ENCODE measurements at regions not wholly inside any gene's neighbourhood (a gene's known extent, or its start where the extent isn't known, plus 50 kb on each side); places are given as distances from the start of the nearest gene placed in this dataset.
A peak's percentile ranks its signal among the peaks of the same experiment; 100 is the strongest.

- no peak overlapping the region for H3K27ac Mint-ChIP-seq
- no peak overlapping the region for H3K4me3 Mint-ChIP-seq
Measured at GRCh38 chr1:79874289-79874688, 867.8 kb upstream of the ADGRL4 start.

GRCh38 chr1:79859212-79859948 is 852.9 kb upstream of the ADGRL4 start:
- intact Hi-C loops (cut with micrococcal nuclease): no loop called here
- TF ChIP-seq CTCF (IDR thresholded peaks at IDR 0.05): no peak
- H3K4me1 ChIP-seq (ENCODE audit: control insufficient read depth in 1 of 2, insufficient read depth in 2 of 2, low read length in 2 of 2): no peaks in the 10 kb centered on the region
- H3K4me1 Mint-ChIP-seq: no peaks in the 10 kb centered on the region
- H4K20me1 ChIP-seq (ENCODE audit: insufficient read depth, low read length): no peaks in the 10 kb centered on the region
- no peak overlapping the region for H3K9ac ChIP-seq (ENCODE audit: insufficient read depth, low read length, poor library complexity, severe bottlenecking)
- no peaks in the 10 kb centered on the region for H3K36me3 ChIP-seq (replicated peaks in 1 of 2; ENCODE audit: control insufficient read depth in 1 of 2, insufficient read depth in 2 of 2, low read length in 2 of 2)
- peaks cover 12 to 18% of the 10 kb centered on the region in 2 donors for H3K9me3 ChIP-seq (replicated peaks in 1 of 2; ENCODE audit: control insufficient read depth in 1 of 2, insufficient read depth in 1 of 2, low read length in 2 of 2)
- no peaks in the 10 kb centered on the region for H3K79me2 ChIP-seq (ENCODE audit: insufficient read depth, low read length)
- no peak overlapping the region for H2AFZ ChIP-seq (ENCODE audit: insufficient read depth, low read depth, low read length, poor library complexity, severe bottlenecking)
- no peaks in the 10 kb centered on the region for H3K36me3 Mint-ChIP-seq
- H3K4me2 ChIP-seq (replicated peaks; ENCODE audit: extremely low read depth, low read length, poor library complexity, severe bottlenecking): no peak overlapping the region
- DNase-seq: no peak
- H3K4me3 ChIP-seq (replicated peaks in 1 of 3; ENCODE audit: low read depth in 2 of 3, low read length in 3 of 3): no peak overlapping the region
- 100% methylated on average over 1 of the region's 8 CpGs for WGBS (ENCODE audit: insufficient coverage)
- peak overlapping the region in 1 of 7 donors; percentile 2 for H3K27ac Mint-ChIP-seq
- no peaks in the 10 kb centered on the region for H3K27me3 Mint-ChIP-seq (ENCODE audit: low read depth in 3 of 3)
- no peak overlapping the region for H3K27ac ChIP-seq (ENCODE audit: low read depth in 1 of 2, low read length in 2 of 2)
- H3K9me3 Mint-ChIP-seq: peaks cover 5 to 21% (median 10%) of the 10 kb centered on the region in 7 donors
- no peaks in the 10 kb centered on the region for H3K27me3 ChIP-seq (ENCODE audit: control insufficient read depth in 2 of 2, insufficient read depth in 2 of 2, low read length in 2 of 2)
- no peak overlapping the region for H3K4me3 Mint-ChIP-seq

More at GRCh38 chr1:79874289-79874688, 867.8 kb upstream of the ADGRL4 start:
- intact Hi-C loops (cut with micrococcal nuclease): no loop called here
- TF ChIP-seq CTCF (IDR thresholded peaks at IDR 0.05): no peak
- Mint-ChIP-seq H3K27me3 (ENCODE audit: low read depth in 3 of 3) (no peaks in the 10 kb centered on the region), H3K9me3 (peaks cover 10 to 29% (median 20%) of the 10 kb centered on the region in 7 donors), H3K4me1 (no peaks in the 10 kb centered on the region), H3K36me3 (no peaks in the 10 kb centered on the region)
- Histone ChIP-seq H3K4me1 (ENCODE audit: control insufficient read depth in 1 of 2, insufficient read depth in 2 of 2, low read length in 2 of 2) (no peaks in the 10 kb centered on the region), H3K36me3 (replicated peaks in 1 of 2; ENCODE audit: control insufficient read depth in 1 of 2, insufficient read depth in 2 of 2, low read length in 2 of 2) (no peaks in the 10 kb centered on the region), H3K9ac (ENCODE audit: insufficient read depth, low read length, poor library complexity, severe bottlenecking) (no peak overlapping the region), H2AFZ (ENCODE audit: insufficient read depth, low read depth, low read length, poor library complexity, severe bottlenecking) (no peak overlapping the region), H3K27ac (ENCODE audit: low read depth in 1 of 2, low read length in 2 of 2) (no peak overlapping the region), H3K4me2 (replicated peaks; ENCODE audit: extremely low read depth, low read length, poor library complexity, severe bottlenecking) (no peak overlapping the region), H3K4me3 (replicated peaks in 1 of 3; ENCODE audit: low read depth in 2 of 3, low read length in 3 of 3) (no peak overlapping the region), H3K79me2 (ENCODE audit: insufficient read depth, low read length) (no peaks in the 10 kb centered on the region), H4K20me1 (ENCODE audit: insufficient read depth, low read length) (no peaks in the 10 kb centered on the region), H3K27me3 (ENCODE audit: control insufficient read depth in 2 of 2, insufficient read depth in 2 of 2, low read length in 2 of 2) (no peaks in the 10 kb centered on the region), H3K9me3 (replicated peaks in 1 of 2; ENCODE audit: control insufficient read depth in 1 of 2, insufficient read depth in 1 of 2, low read length in 2 of 2) (peaks cover 27 to 31% of the 10 kb centered on the region in 2 donors)
- no peak for DNase-seq
- 86% methylated on average over 1 of the region's 3 CpGs for WGBS (ENCODE audit: insufficient coverage)
